GM21619 (cell line): ENCODE measurements at regions not wholly inside any gene's neighbourhood (a gene's known extent, or its start where the extent isn't known, plus 50 kb on each side); places are given as distances from the start of the nearest gene placed in this dataset.
"Not testable (repeated sequence)": the region's sequence is repeated elsewhere in the genome, so short reads cannot be mapped to it uniquely, and the experiment has no call there.

ENCODE experiments used
- ATAC-seq: cut with Tn5 transposase; IDR thresholded peaks from one replicate; pipeline ENCODE4 v1.9.1; 2021; ENCODE audit not compliant: unreplicated experiment

GRCh38 chr3:75312469-75312868, 351.7 kb upstream of the FRG2C start:
- ATAC-seq: not testable (repeated sequence)

GRCh38 chr3:75319776-75320175, 344.4 kb upstream of the FRG2C start:
- ATAC-seq: not testable (repeated sequence)

- no peak for ATAC-seq
Observed at GRCh38 chr3:75320369-75320768, 343.8 kb upstream of the FRG2C start.

- no peak for ATAC-seq
Observed at GRCh38 chr3:75321060-75321459, 343.1 kb upstream of the FRG2C start.

GRCh38 chr3:75323936-75324335, 340.2 kb upstream of the FRG2C start:
- ATAC-seq: not testable (repeated sequence)

- ATAC-seq: no peak
Observed at GRCh38 chr3:75325716-75326115, 338.4 kb upstream of the FRG2C start.

- ATAC-seq: no peak
Observed at GRCh38 chr3:75327453-75327852, 336.7 kb upstream of the FRG2C start.

- no peak for ATAC-seq
Observed at GRCh38 chr3:75329476-75330097, 334.5 kb upstream of the FRG2C start.

- ATAC-seq: not testable (repeated sequence)
Observed at GRCh38 chr3:75330446-75330845, 333.7 kb upstream of the FRG2C start.

- not testable (repeated sequence) for ATAC-seq
Observed at GRCh38 chr3:75332090-75332489, 332.0 kb upstream of the FRG2C start.

GRCh38 chr3:75332794-75333193, 331.3 kb upstream of the FRG2C start:
- ATAC-seq: no peak

GRCh38 chr3:75334299-75334698, 329.8 kb upstream of the FRG2C start:
- ATAC-seq: no peak

- ATAC-seq: no peak
Observed at GRCh38 chr3:75337226-75337900, 326.8 kb upstream of the FRG2C start.

- no peak for ATAC-seq
Observed at GRCh38 chr3:75338342-75338741, 325.8 kb upstream of the FRG2C start.

- no peak for ATAC-seq
Observed at GRCh38 chr3:75341324-75342067, 322.6 kb upstream of the FRG2C start.

- ATAC-seq: no peak
Observed at GRCh38 chr3:75342425-75342824, 321.7 kb upstream of the FRG2C start.

- ATAC-seq: not testable (repeated sequence)
Observed at GRCh38 chr3:75350536-75350935, 313.6 kb upstream of the FRG2C start.

GRCh38 chr3:75362086-75362784, 301.9 kb upstream of the FRG2C start:
- not testable (repeated sequence) for ATAC-seq

- ATAC-seq: not testable (repeated sequence)
Observed at GRCh38 chr3:75372964-75373363, 291.2 kb upstream of the FRG2C start.

- not testable (repeated sequence) for ATAC-seq
Observed at GRCh38 chr3:75379840-75380239, 284.3 kb upstream of the FRG2C start.

- no peak for ATAC-seq
Observed at GRCh38 chr3:75380276-75380771, 283.8 kb upstream of the FRG2C start.
